Gastrocnemius medialis (tissue), 4 donors: ENCODE measurements at regions not wholly inside any gene's neighbourhood (a gene's known extent, or its start where the extent isn't known, plus 50 kb on each side); places are given as distances from the start of the nearest gene placed in this dataset.

Experiments used
- POLR2A ChIP-seq, 2 donors: fragments of 450-650 bp; IDR thresholded peaks; one replicate each; pipeline ENCODE4 v1.6.1; 2017; ENCODE audit warnings: antibody characterized with exemption in 2 of 2, mild to moderate bottlenecking in 2 of 2, moderate library complexity in 2 of 2
- TF ChIP-seq, protein P1 (sequence below), 5 experiments: fragments of 450-650 bp in 3 of 5; fragments of 200-600 bp in 2 of 5; sonication (generic) in 2 of 5; IDR thresholded peaks in 4 of 5; conservative IDR thresholded peaks in 1 of 5; 1 replicate in 4 of 5; 2 replicates in 1 of 5; pipeline ENCODE4 v1.5.1; 2016 to 2019; ENCODE audit warnings: antibody characterized with exemption in 5 of 5, mild to moderate bottlenecking in 3 of 5, moderate library complexity in 3 of 5

DNA sequence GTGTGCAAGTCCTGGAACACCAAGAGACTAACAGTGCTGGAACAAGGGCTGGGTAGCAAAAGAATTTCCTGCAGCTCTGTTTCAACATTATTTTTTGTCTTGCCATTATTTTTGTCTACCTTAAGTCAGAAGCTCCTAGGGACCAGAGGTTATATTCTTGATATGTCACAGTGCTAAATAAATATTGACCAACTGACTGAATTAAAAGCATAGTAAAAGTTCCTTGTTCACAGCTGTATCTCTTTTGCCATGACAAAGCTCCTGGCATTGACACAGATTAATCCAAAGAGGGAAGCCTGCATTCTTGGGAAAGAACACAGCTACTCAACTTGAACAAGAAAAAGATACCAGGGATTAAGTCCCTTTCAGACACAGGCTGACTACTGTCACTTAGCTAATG, 136.5 kb downstream of the SPTSSA start:
- TF ChIP-seq, protein P1, sequence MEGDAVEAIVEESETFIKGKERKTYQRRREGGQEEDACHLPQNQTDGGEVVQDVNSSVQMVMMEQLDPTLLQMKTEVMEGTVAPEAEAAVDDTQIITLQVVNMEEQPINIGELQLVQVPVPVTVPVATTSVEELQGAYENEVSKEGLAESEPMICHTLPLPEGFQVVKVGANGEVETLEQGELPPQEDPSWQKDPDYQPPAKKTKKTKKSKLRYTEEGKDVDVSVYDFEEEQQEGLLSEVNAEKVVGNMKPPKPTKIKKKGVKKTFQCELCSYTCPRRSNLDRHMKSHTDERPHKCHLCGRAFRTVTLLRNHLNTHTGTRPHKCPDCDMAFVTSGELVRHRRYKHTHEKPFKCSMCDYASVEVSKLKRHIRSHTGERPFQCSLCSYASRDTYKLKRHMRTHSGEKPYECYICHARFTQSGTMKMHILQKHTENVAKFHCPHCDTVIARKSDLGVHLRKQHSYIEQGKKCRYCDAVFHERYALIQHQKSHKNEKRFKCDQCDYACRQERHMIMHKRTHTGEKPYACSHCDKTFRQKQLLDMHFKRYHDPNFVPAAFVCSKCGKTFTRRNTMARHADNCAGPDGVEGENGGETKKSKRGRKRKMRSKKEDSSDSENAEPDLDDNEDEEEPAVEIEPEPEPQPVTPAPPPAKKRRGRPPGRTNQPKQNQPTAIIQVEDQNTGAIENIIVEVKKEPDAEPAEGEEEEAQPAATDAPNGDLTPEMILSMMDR (IDR thresholded peaks at IDR 0.05 in 4 of 5, conservative IDR thresholded peaks at IDR 0.05 in 1 of 5): no peak
- TF ChIP-seq POLR2A (IDR thresholded peaks at IDR 0.05): no peak
